ENCODE measurements at regions not wholly inside any gene's neighbourhood (a gene's known extent, or its start where the extent isn't known, plus 50 kb on each side); places are given as distances from the start of the nearest gene placed in this dataset.

DNA sequence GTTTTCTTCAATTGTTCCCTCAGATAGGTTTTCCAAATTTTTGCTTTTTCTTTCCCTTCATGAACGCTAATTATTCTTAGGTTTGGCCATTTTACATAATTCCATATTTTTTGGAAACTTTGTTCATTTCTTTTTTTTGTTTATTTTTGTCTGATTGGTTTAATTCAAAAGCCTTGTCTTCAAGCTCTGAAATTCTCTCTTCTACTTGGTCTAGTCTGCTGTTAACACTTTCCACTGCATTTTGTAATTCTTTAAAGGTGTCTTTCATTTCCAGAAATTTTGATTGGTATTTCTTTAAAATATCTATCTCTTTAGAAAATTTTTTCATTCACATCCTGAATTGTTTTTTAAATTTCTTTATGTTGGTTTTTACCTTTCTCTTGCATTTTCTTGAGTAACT, 63.9 kb upstream of the VLDLR start:
- TF ChIP-seq, protein P1, sequence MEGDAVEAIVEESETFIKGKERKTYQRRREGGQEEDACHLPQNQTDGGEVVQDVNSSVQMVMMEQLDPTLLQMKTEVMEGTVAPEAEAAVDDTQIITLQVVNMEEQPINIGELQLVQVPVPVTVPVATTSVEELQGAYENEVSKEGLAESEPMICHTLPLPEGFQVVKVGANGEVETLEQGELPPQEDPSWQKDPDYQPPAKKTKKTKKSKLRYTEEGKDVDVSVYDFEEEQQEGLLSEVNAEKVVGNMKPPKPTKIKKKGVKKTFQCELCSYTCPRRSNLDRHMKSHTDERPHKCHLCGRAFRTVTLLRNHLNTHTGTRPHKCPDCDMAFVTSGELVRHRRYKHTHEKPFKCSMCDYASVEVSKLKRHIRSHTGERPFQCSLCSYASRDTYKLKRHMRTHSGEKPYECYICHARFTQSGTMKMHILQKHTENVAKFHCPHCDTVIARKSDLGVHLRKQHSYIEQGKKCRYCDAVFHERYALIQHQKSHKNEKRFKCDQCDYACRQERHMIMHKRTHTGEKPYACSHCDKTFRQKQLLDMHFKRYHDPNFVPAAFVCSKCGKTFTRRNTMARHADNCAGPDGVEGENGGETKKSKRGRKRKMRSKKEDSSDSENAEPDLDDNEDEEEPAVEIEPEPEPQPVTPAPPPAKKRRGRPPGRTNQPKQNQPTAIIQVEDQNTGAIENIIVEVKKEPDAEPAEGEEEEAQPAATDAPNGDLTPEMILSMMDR (IDR thresholded peaks at IDR 0.05 in 2 of 3, conservative IDR thresholded peaks at IDR 0.05 in 1 of 3; ENCODE audit: control insufficient read depth in 2 of 3, extremely low read depth in 1 of 3, insufficient read depth in 1 of 3, low read depth in 3 of 3, low read length in 3 of 3): no peak
- no peak for TF ChIP-seq RUNX3 (IDR thresholded peaks at IDR 0.05; ENCODE audit: low read length)
- TF ChIP-seq SREBF2 (IDR thresholded peaks at IDR 0.05; ENCODE audit: low read length): no peak
- no peak for TF ChIP-seq HCFC1 (IDR thresholded peaks at IDR 0.05; ENCODE audit: low read length)
- TF ChIP-seq CHD2 (IDR thresholded peaks at IDR 0.05; ENCODE audit: borderline replicate concordance, low read depth, low read length): no peak
- no peak for TF ChIP-seq ZBTB4 (CRISPR knock-in tag; IDR thresholded peaks at IDR 0.05)
- TF ChIP-seq, protein P2, sequence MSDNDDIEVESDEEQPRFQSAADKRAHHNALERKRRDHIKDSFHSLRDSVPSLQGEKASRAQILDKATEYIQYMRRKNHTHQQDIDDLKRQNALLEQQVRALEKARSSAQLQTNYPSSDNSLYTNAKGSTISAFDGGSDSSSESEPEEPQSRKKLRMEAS (IDR thresholded peaks at IDR 0.05; ENCODE audit: low read depth, low read length): no peak
- TF ChIP-seq ASH2L (IDR thresholded peaks at IDR 0.05; ENCODE audit: borderline replicate concordance, low read depth): no peak
- no peak for TF ChIP-seq ESRRA (IDR thresholded peaks at IDR 0.05; ENCODE audit: low read length)
- no peak for TF ChIP-seq CHD1 (IDR thresholded peaks at IDR 0.05; ENCODE audit: low read depth, low read length)
- TF ChIP-seq NFYA (IDR thresholded peaks at IDR 0.05; ENCODE audit: borderline replicate concordance, low read depth, low read length): no peak
- no peak for TF ChIP-seq EP300 (IDR thresholded peaks at IDR 0.05; ENCODE audit: borderline replicate concordance in 1 of 2, control insufficient read depth in 1 of 2, low read depth in 2 of 2, low read length in 2 of 2)
